ENCODE measurements at regions not wholly inside any gene's neighbourhood (a gene's known extent, or its start where the extent isn't known, plus 50 kb on each side); places are given as distances from the start of the nearest gene placed in this dataset.

GRCh38 chr20:1828786-1829131 lies 66.4 kb upstream of the SIRPA start:
- Mint-ChIP-seq H3K27ac (no peak overlapping the region), H3K4me3 (no peak overlapping the region), H3K9me3 (no peaks in the 10 kb centered on the region), H3K27me3 (ENCODE audit: insufficient read depth) (peaks cover 11% of the 10 kb centered on the region), H3K36me3 (ENCODE audit: low read depth) (no peaks in the 10 kb centered on the region), H3K4me1 (peaks cover 20% of the 10 kb centered on the region)
- WGBS, 2 experiments (ENCODE audit: insufficient coverage in 1 of 2, insufficient read length in 1 of 2), result 92% methylated on average over 1 of the region's 1 CpG; no CpG with 5 or more reads in 1 of the 2 experiments
- H3K36me3 ChIP-seq (ENCODE audit: control insufficient read depth, insufficient read depth, low read length), result no peaks in the 10 kb centered on the region
- no peak overlapping the region for H3K9ac ChIP-seq (ENCODE audit: extremely low read depth, low read length, poor library complexity, severe bottlenecking)
- no peak for DNase-seq
- no peaks in the 10 kb centered on the region for H3K4me1 ChIP-seq (ENCODE audit: control insufficient read depth, insufficient read depth, low read length)
- no peak overlapping the region for H3K4me3 ChIP-seq (ENCODE audit: low read length)
- TF ChIP-seq CTCF (conservative IDR thresholded peaks at IDR 0.05), result no peak
- no peaks in the 10 kb centered on the region for H3K9me3 ChIP-seq (ENCODE audit: control insufficient read depth, low read length)
- H3K27me3 ChIP-seq (ENCODE audit: control insufficient read depth, insufficient read depth, low read length, poor library complexity, severe bottlenecking), result no peaks in the 10 kb centered on the region
- H3K27ac ChIP-seq (ENCODE audit: low read depth, low read length), result peak overlapping the region; percentile 90

- Mint-ChIP-seq H3K4me3 (no peak overlapping the region), H3K4me1 (peaks cover 23% of the 10 kb centered on the region), H3K27ac (no peak overlapping the region), H3K27me3 (ENCODE audit: insufficient read depth) (peaks cover 8% of the 10 kb centered on the region), H3K36me3 (ENCODE audit: low read depth) (no peaks in the 10 kb centered on the region), H3K9me3 (no peaks in the 10 kb centered on the region)
- Histone ChIP-seq H3K9ac (ENCODE audit: extremely low read depth, low read length, poor library complexity, severe bottlenecking) (no peak overlapping the region), H3K4me1 (ENCODE audit: control insufficient read depth, insufficient read depth, low read length) (no peaks in the 10 kb centered on the region), H3K27ac (ENCODE audit: low read depth, low read length) (peak overlapping the region; percentile 90), H3K27me3 (ENCODE audit: control insufficient read depth, insufficient read depth, low read length, poor library complexity, severe bottlenecking) (no peaks in the 10 kb centered on the region), H3K4me3 (ENCODE audit: low read length) (no peak overlapping the region), H3K36me3 (ENCODE audit: control insufficient read depth, insufficient read depth, low read length) (no peaks in the 10 kb centered on the region), H3K9me3 (ENCODE audit: control insufficient read depth, low read length) (no peaks in the 10 kb centered on the region)
- DNase-seq, result no peak
- TF ChIP-seq CTCF (conservative IDR thresholded peaks at IDR 0.05), result no peak
- 80% methylated on average over 2 to 13 of the region's 13 CpGs for WGBS, 2 experiments (ENCODE audit: insufficient coverage in 1 of 2, insufficient read length in 1 of 2)
Measured at GRCh38 chr20:1827974-1828785, 67.0 kb upstream of the SIRPA start.

- Histone ChIP-seq H3K9me3 (ENCODE audit: control insufficient read depth, low read length) (no peaks in the 10 kb centered on the region), H3K36me3 (ENCODE audit: control insufficient read depth, insufficient read depth, low read length) (no peaks in the 10 kb centered on the region), H3K9ac (ENCODE audit: extremely low read depth, low read length, poor library complexity, severe bottlenecking) (no peak overlapping the region), H3K4me3 (ENCODE audit: low read length) (no peak overlapping the region), H3K27ac (ENCODE audit: low read depth, low read length) (no peak overlapping the region), H3K27me3 (ENCODE audit: control insufficient read depth, insufficient read depth, low read length, poor library complexity, severe bottlenecking) (no peaks in the 10 kb centered on the region), H3K4me1 (ENCODE audit: control insufficient read depth, insufficient read depth, low read length) (no peaks in the 10 kb centered on the region)
- no peak overlapping the region for H3K27ac Mint-ChIP-seq
- no peak for DNase-seq
- no peaks in the 10 kb centered on the region for H3K9me3 Mint-ChIP-seq
- H3K4me3 Mint-ChIP-seq, result no peak overlapping the region
- peaks cover 18% of the 10 kb centered on the region for H3K4me1 Mint-ChIP-seq
- 90 to 96% methylated on average over 4 to 5 of the region's 5 CpGs for WGBS, 2 experiments (ENCODE audit: insufficient coverage in 1 of 2, insufficient read length in 1 of 2)
- no peaks in the 10 kb centered on the region for H3K36me3 Mint-ChIP-seq (ENCODE audit: low read depth)
- no peak for TF ChIP-seq CTCF (conservative IDR thresholded peaks at IDR 0.05)
- H3K27me3 Mint-ChIP-seq (ENCODE audit: insufficient read depth), result peaks cover 5% of the 10 kb centered on the region
Measured at GRCh38 chr20:1827510-1827973, 67.7 kb upstream of the SIRPA start.
